Right lobe of liver (tissue), 4 donors: ENCODE measurements at regions not wholly inside any gene's neighbourhood (a gene's known extent, or its start where the extent isn't known, plus 50 kb on each side); places are given as distances from the start of the nearest gene placed in this dataset.
"Not testable (repeated sequence)": the region's sequence is repeated elsewhere in the genome, so short reads cannot be mapped to it uniquely, and the experiment has no call there.

Experiments
- POLR2A ChIP-seq: fragments of 450-650 bp; IDR thresholded peaks from one replicate; pipeline ENCODE4 v1.6.1; 2017; ENCODE audit warnings: antibody characterized with exemption, mild to moderate bottlenecking
- TF ChIP-seq, protein P1 (sequence below), 4 donors: fragments of 200-600 bp in 3 of 4; fragments of 450-650 bp in 1 of 4; IDR thresholded peaks; one replicate each; pipeline versions ENCODE4 v1.5.1 to v1.8.0; 2016 to 2022; ENCODE audit warnings: antibody characterized with exemption in 4 of 4, mild to moderate bottlenecking in 2 of 4
- donor health status: DM: no; HTN: no; CAD: no.
- donor health status: DM: no; HTN: no; CAD: no.
- donor health status: DM: no; HTN: yes; CAD: no.

DNA sequence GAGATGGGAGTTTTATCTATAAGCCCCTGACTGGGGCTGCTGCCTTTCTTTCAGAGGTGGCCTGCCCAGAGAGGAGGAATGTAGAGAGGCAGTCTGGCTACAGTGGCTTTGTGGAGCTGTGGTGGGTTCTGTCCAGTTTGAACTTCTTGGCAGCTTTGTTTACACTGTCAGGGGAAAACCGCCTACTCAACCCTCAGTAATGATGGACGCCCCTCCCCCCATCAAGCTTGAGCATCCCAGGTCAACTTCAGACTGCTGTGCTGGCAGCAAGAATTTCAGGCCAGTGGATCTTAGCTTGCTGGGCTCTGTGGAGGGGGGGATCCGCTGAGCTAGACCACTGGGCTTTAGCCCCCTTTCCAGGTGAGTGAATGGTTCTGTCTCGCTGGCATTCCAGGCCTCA, 51.6 kb upstream of the THUMPD2 start:
- TF ChIP-seq POLR2A, result not testable (repeated sequence)
- TF ChIP-seq, protein P1, sequence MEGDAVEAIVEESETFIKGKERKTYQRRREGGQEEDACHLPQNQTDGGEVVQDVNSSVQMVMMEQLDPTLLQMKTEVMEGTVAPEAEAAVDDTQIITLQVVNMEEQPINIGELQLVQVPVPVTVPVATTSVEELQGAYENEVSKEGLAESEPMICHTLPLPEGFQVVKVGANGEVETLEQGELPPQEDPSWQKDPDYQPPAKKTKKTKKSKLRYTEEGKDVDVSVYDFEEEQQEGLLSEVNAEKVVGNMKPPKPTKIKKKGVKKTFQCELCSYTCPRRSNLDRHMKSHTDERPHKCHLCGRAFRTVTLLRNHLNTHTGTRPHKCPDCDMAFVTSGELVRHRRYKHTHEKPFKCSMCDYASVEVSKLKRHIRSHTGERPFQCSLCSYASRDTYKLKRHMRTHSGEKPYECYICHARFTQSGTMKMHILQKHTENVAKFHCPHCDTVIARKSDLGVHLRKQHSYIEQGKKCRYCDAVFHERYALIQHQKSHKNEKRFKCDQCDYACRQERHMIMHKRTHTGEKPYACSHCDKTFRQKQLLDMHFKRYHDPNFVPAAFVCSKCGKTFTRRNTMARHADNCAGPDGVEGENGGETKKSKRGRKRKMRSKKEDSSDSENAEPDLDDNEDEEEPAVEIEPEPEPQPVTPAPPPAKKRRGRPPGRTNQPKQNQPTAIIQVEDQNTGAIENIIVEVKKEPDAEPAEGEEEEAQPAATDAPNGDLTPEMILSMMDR (IDR thresholded peaks at IDR 0.05), result not testable (repeated sequence)
